ENCODE measurements at regions not wholly inside any gene's neighbourhood (a gene's known extent, or its start where the extent isn't known, plus 50 kb on each side); places are given as distances from the start of the nearest gene placed in this dataset.

- DNase-seq (ENCODE audit: low spot score), result no peak
Observed at GRCh38 chr13:85492283-85492682, 306.9 kb downstream of the SLITRK6 start.

GRCh38 chr13:85486663-85487062 is 312.6 kb downstream of the SLITRK6 start:
- DNase-seq (ENCODE audit: low spot score), result no peak

- no peak for DNase-seq (ENCODE audit: low spot score)
Observed at GRCh38 chr13:85473144-85473543, 326.1 kb downstream of the SLITRK6 start.

GRCh38 chr13:85469320-85469719 is 329.9 kb downstream of the SLITRK6 start:
- DNase-seq (ENCODE audit: low spot score), result no peak

GRCh38 chr13:85462792-85463425 is 336.3 kb downstream of the SLITRK6 start:
- no peak for DNase-seq (ENCODE audit: low spot score)

GRCh38 chr13:85461621-85462020 is 337.6 kb downstream of the SLITRK6 start:
- no peak for DNase-seq (ENCODE audit: low spot score)

GRCh38 chr13:85445534-85445933 is 353.7 kb downstream of the SLITRK6 start:
- no peak for DNase-seq (ENCODE audit: low spot score)

- DNase-seq (ENCODE audit: low spot score), result no peak
Observed at GRCh38 chr13:85441975-85442374, 357.2 kb downstream of the SLITRK6 start.

- DNase-seq (ENCODE audit: low spot score), result no peak
Observed at GRCh38 chr13:85441364-85441763, 357.9 kb downstream of the SLITRK6 start.

- no peak for DNase-seq (ENCODE audit: low spot score)
Observed at GRCh38 chr13:85436029-85436428, 363.2 kb downstream of the SLITRK6 start.

GRCh38 chr13:85434927-85435326 is 364.3 kb downstream of the SLITRK6 start:
- DNase-seq (ENCODE audit: low spot score), result no peak

- no peak for DNase-seq (ENCODE audit: low spot score)
Observed at GRCh38 chr13:85432881-85433280, 366.3 kb downstream of the SLITRK6 start.

GRCh38 chr13:85431720-85432119 is 367.5 kb downstream of the SLITRK6 start:
- DNase-seq (ENCODE audit: low spot score), result no peak

GRCh38 chr13:85430216-85430794 is 368.9 kb downstream of the SLITRK6 start:
- no peak for DNase-seq (ENCODE audit: low spot score)

- DNase-seq (ENCODE audit: low spot score), result no peak
Observed at GRCh38 chr13:85427416-85427815, 371.8 kb downstream of the SLITRK6 start.

GRCh38 chr13:85420136-85420535 is 379.1 kb downstream of the SLITRK6 start:
- no peak for DNase-seq (ENCODE audit: low spot score)

GRCh38 chr13:85419611-85420010 is 379.6 kb downstream of the SLITRK6 start:
- no peak for DNase-seq (ENCODE audit: low spot score)

- DNase-seq (ENCODE audit: low spot score), result no peak
Observed at GRCh38 chr13:85417807-85418206, 381.4 kb downstream of the SLITRK6 start.

- no peak for DNase-seq (ENCODE audit: low spot score)
Observed at GRCh38 chr13:85413664-85414063, 385.6 kb downstream of the SLITRK6 start.

GRCh38 chr13:85412448-85412847 is 386.8 kb downstream of the SLITRK6 start:
- no peak for DNase-seq (ENCODE audit: low spot score)

GRCh38 chr13:85411591-85411990 is 387.6 kb downstream of the SLITRK6 start:
- DNase-seq (ENCODE audit: low spot score), result no peak

- DNase-seq (ENCODE audit: low spot score), result no peak
Observed at GRCh38 chr13:85408415-85408814, 390.8 kb downstream of the SLITRK6 start.

- no peak for DNase-seq (ENCODE audit: low spot score)
Observed at GRCh38 chr13:85406269-85406975, 392.8 kb downstream of the SLITRK6 start.
